ENCODE measurements at regions not wholly inside any gene's neighbourhood (a gene's known extent, or its start where the extent isn't known, plus 50 kb on each side); places are given as distances from the start of the nearest gene placed in this dataset.

DNA sequence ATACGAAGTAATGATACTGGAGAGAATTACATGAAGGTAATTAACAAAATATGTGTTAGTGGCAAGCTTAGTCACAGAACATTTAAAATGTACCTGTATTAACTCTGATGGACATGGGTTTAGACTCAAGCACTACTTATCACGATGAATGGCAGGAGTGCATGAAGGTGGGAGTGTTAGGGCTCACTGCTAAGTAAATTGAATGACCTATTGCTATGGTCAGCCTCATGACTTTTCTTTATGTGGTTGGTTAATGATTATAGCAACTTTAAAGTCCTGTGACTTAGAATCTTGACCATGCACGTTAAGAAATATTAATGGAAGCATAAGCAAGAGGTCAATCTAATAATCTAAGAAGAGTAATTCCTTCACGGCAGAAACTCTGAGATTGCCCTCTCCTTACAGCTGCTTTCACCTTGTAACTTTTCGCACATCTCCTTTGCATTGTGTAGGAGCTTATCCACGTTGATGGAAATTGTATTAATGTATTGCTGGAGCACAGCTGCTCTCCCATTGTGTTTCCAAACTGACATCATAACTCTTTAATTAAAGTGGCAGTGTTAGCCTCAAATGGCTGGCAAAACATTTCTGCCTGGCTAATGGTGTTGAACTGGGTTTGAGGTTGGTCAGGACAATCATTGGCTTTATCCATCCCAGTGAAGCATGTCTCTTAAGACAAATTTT, 114.5 kb downstream of the RXFP2 start:
- Histone ChIP-seq H3K4me1 (ENCODE audit: low read depth) (no peaks in the 10 kb centered on the region), H3K27me3 (peaks cover 15% of the 10 kb centered on the region), H3K27ac (no peak overlapping the region), H3K4me3 (no peak overlapping the region), H3K9me3 (ENCODE audit: low read depth) (no peaks in the 10 kb centered on the region), H3K36me3 (no peaks in the 10 kb centered on the region)
- TF ChIP-seq, protein P1, sequence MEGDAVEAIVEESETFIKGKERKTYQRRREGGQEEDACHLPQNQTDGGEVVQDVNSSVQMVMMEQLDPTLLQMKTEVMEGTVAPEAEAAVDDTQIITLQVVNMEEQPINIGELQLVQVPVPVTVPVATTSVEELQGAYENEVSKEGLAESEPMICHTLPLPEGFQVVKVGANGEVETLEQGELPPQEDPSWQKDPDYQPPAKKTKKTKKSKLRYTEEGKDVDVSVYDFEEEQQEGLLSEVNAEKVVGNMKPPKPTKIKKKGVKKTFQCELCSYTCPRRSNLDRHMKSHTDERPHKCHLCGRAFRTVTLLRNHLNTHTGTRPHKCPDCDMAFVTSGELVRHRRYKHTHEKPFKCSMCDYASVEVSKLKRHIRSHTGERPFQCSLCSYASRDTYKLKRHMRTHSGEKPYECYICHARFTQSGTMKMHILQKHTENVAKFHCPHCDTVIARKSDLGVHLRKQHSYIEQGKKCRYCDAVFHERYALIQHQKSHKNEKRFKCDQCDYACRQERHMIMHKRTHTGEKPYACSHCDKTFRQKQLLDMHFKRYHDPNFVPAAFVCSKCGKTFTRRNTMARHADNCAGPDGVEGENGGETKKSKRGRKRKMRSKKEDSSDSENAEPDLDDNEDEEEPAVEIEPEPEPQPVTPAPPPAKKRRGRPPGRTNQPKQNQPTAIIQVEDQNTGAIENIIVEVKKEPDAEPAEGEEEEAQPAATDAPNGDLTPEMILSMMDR (IDR thresholded peaks at IDR 0.05; ENCODE audit: low read depth, low read length): no peak
- no peak for DNase-seq (ENCODE audit: low read depth in 1 of 2, low spot score in 1 of 2)

DNA sequence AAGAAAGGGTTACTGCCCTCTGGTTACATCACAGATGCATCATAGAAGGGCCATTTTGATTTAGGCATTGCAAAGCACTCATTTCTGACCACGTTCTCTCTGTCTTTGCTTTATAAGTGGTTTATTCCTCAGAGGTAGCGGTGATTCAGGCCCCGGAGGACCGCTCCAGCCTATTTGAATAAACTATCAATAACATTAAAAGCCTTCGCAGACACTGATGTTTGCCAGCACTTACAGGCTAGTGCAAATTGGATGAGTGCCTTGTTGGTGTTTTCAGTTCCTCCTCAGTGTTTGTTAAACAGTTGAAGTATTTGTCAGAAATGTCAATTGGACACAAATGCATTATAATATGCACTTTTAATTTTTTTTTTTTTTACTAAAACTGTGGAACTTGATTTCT, 120.2 kb downstream of the RXFP2 start:
- Histone ChIP-seq H3K27me3 (no peaks in the 10 kb centered on the region), H3K9me3 (ENCODE audit: low read depth) (no peaks in the 10 kb centered on the region), H3K27ac (no peak overlapping the region), H3K36me3 (no peaks in the 10 kb centered on the region), H3K4me3 (no peak overlapping the region), H3K4me1 (ENCODE audit: low read depth) (no peaks in the 10 kb centered on the region)
- DNase-seq (ENCODE audit: low read depth in 1 of 2, low spot score in 1 of 2): no peak
- TF ChIP-seq, protein P1 (IDR thresholded peaks at IDR 0.05; ENCODE audit: low read depth, low read length): no peak

GRCh38 chr13:31860002-31860401, 120.7 kb downstream of the RXFP2 start:
- Histone ChIP-seq H3K27ac (no peak overlapping the region), H3K9me3 (ENCODE audit: low read depth) (no peaks in the 10 kb centered on the region), H3K36me3 (no peaks in the 10 kb centered on the region), H3K27me3 (no peaks in the 10 kb centered on the region), H3K4me3 (no peak overlapping the region), H3K4me1 (ENCODE audit: low read depth) (no peaks in the 10 kb centered on the region)
- no peak for DNase-seq (ENCODE audit: low read depth in 1 of 2, low spot score in 1 of 2)
- TF ChIP-seq, protein P1 (IDR thresholded peaks at IDR 0.05; ENCODE audit: low read depth, low read length): no peak

- TF ChIP-seq, protein P1 (IDR thresholded peaks at IDR 0.05; ENCODE audit: low read depth, low read length): no peak
- DNase-seq (ENCODE audit: low read depth in 1 of 2, low spot score in 1 of 2): no peak
- no peak overlapping the region for H3K27ac ChIP-seq
These were observed 123.5 kb downstream of the RXFP2 start for GRCh38 chr13:31862828-31863227.

GRCh38 chr13:31864307-31864706, 125.0 kb downstream of the RXFP2 start:
- H3K4me1 ChIP-seq (ENCODE audit: low read depth): no peaks in the 10 kb centered on the region

More at GRCh38 chr13:31862828-31863227, 123.5 kb downstream of the RXFP2 start:
- no peak overlapping the region for H3K4me3 ChIP-seq
- no peaks in the 10 kb centered on the region for H3K27me3 ChIP-seq
- no peaks in the 10 kb centered on the region for H3K4me1 ChIP-seq (ENCODE audit: low read depth)
- no peaks in the 10 kb centered on the region for H3K36me3 ChIP-seq
- no peaks in the 10 kb centered on the region for H3K9me3 ChIP-seq (ENCODE audit: low read depth)

More at GRCh38 chr13:31864307-31864706, 125.0 kb downstream of the RXFP2 start:
- Histone ChIP-seq H3K4me3 (no peak overlapping the region), H3K36me3 (no peaks in the 10 kb centered on the region), H3K27me3 (no peaks in the 10 kb centered on the region), H3K27ac (no peak overlapping the region), H3K9me3 (ENCODE audit: low read depth) (no peaks in the 10 kb centered on the region)
- TF ChIP-seq, protein P1 (IDR thresholded peaks at IDR 0.05; ENCODE audit: low read depth, low read length): no peak
- no peak for DNase-seq (ENCODE audit: low read depth in 1 of 2, low spot score in 1 of 2)
